NB4 (cell line): ENCODE measurements at regions not wholly inside any gene's neighbourhood (a gene's known extent, or its start where the extent isn't known, plus 50 kb on each side); places are given as distances from the start of the nearest gene placed in this dataset.

Source experiments
- MYC ChIP-seq: IDR thresholded peaks from 2 replicates; pipeline ENCODE4 v1.6.1; 2011; ENCODE audit warnings: low read depth, low read length
- POLR2A ChIP-seq: IDR thresholded peaks from 2 replicates; pipeline ENCODE4 v1.6.1; 2011; ENCODE audit warnings: mild to moderate bottlenecking; ENCODE audit not compliant: insufficient read length; ENCODE audit errors: extremely low read depth
- TF ChIP-seq, protein P1 (sequence below): IDR thresholded peaks from one replicate; pipeline ENCODE4 v1.5.1; 2012; ENCODE audit warnings: low read depth, low read length
- TF ChIP-seq, protein P2 (sequence below): IDR thresholded peaks from 2 replicates; pipeline ENCODE4 v1.6.1; 2011; ENCODE audit warnings: low read depth, low read length

DNA sequence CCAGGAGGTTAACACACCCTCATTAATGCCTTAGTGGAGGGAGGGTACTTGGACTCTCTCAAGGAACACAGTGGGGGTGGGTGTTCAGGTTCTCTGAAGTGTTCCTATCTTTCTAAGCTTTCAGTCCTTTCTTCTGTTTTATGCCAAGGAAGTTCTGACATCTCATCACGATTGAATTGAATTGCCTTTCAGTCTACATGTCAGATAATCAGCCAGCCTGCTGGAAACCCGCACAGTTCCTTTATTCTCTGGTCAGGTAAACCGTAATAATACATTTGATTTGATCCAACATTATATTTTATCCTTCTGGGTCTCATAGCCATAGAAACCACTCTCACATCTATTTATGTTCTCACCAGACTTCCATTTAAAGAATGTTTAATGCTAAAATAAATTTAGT is 339.0 kb downstream of the RWDD3 start:
- TF ChIP-seq, protein P1, sequence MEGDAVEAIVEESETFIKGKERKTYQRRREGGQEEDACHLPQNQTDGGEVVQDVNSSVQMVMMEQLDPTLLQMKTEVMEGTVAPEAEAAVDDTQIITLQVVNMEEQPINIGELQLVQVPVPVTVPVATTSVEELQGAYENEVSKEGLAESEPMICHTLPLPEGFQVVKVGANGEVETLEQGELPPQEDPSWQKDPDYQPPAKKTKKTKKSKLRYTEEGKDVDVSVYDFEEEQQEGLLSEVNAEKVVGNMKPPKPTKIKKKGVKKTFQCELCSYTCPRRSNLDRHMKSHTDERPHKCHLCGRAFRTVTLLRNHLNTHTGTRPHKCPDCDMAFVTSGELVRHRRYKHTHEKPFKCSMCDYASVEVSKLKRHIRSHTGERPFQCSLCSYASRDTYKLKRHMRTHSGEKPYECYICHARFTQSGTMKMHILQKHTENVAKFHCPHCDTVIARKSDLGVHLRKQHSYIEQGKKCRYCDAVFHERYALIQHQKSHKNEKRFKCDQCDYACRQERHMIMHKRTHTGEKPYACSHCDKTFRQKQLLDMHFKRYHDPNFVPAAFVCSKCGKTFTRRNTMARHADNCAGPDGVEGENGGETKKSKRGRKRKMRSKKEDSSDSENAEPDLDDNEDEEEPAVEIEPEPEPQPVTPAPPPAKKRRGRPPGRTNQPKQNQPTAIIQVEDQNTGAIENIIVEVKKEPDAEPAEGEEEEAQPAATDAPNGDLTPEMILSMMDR = no peak
- TF ChIP-seq, protein P2, sequence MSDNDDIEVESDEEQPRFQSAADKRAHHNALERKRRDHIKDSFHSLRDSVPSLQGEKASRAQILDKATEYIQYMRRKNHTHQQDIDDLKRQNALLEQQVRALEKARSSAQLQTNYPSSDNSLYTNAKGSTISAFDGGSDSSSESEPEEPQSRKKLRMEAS = no peak
- TF ChIP-seq POLR2A (no peak), MYC (no peak)
